ENCODE measurements at regions not wholly inside any gene's neighbourhood (a gene's known extent, or its start where the extent isn't known, plus 50 kb on each side); places are given as distances from the start of the nearest gene placed in this dataset.

GRCh38 chr4:110364911-110365520 lies 110.9 kb upstream of the ENPEP start:
- no peaks in the 10 kb centered on the region for H3K4me1 ChIP-seq (ENCODE audit: insufficient read depth, insufficient read length)
- H3K4me3 ChIP-seq (ENCODE audit: insufficient read length, low read depth) = no peak overlapping the region
- H3K9me3 ChIP-seq (ENCODE audit: insufficient read depth, low read length) = no peaks in the 10 kb centered on the region
- no peaks in the 10 kb centered on the region for H3K27me3 ChIP-seq (ENCODE audit: insufficient read depth, insufficient read length)
- H3K9ac ChIP-seq (ENCODE audit: insufficient read length, low read depth) = no peak overlapping the region
- H3K36me3 ChIP-seq (ENCODE audit: insufficient read depth, insufficient read length, low read length) = no peaks in the 10 kb centered on the region
- TF ChIP-seq SUZ12 (IDR thresholded peaks at IDR 0.05; ENCODE audit: extremely low read depth, insufficient read depth, insufficient read length) (no peak), ZNF274 (IDR thresholded peaks at IDR 0.05; ENCODE audit: low read depth, low read length) (no peak), YY1 (IDR thresholded peaks at IDR 0.05; ENCODE audit: insufficient read depth, insufficient read length) (no peak)
- DNase-seq (ENCODE audit: low read depth, low spot score) = no peak

GRCh38 chr4:110361921-110362320 lies 114.0 kb upstream of the ENPEP start:
- no peak for DNase-seq (ENCODE audit: low read depth, low spot score)
- Histone ChIP-seq H3K4me1 (ENCODE audit: insufficient read depth, insufficient read length) (no peaks in the 10 kb centered on the region), H3K27me3 (ENCODE audit: insufficient read depth, insufficient read length) (no peaks in the 10 kb centered on the region), H3K4me3 (ENCODE audit: insufficient read length, low read depth) (no peak overlapping the region), H3K36me3 (ENCODE audit: insufficient read depth, insufficient read length, low read length) (no peaks in the 10 kb centered on the region), H3K9ac (ENCODE audit: insufficient read length, low read depth) (no peak overlapping the region), H3K9me3 (ENCODE audit: insufficient read depth, low read length) (no peaks in the 10 kb centered on the region)
- TF ChIP-seq ZNF274 (IDR thresholded peaks at IDR 0.05; ENCODE audit: low read depth, low read length) (no peak), YY1 (IDR thresholded peaks at IDR 0.05; ENCODE audit: insufficient read depth, insufficient read length) (no peak), SUZ12 (IDR thresholded peaks at IDR 0.05; ENCODE audit: extremely low read depth, insufficient read depth, insufficient read length) (no peak)

DNA sequence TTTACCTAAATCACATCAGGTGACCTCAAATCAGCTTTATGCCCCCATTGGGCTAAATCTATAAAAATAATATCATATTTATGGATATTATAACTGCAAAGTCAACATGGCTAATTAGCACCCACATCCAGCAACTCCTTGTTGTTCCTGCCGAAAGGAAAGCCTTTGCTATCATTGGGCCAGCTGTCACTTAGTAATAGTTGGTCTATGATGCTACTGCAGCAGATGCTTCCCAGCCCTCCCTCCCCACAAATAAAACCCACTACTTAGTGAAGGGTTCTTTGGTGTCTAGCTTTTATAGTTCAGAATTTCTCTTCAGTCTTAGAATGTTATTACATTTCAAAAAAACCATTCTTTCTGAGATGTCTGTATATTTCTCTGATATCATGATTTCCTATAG lies 116.9 kb upstream of the ENPEP start:
- H3K9ac ChIP-seq (ENCODE audit: insufficient read length, low read depth) = no peak overlapping the region
- H3K9me3 ChIP-seq (ENCODE audit: insufficient read depth, low read length) = no peaks in the 10 kb centered on the region
- H3K4me3 ChIP-seq (ENCODE audit: insufficient read length, low read depth) = no peak overlapping the region
- no peaks in the 10 kb centered on the region for H3K27me3 ChIP-seq (ENCODE audit: insufficient read depth, insufficient read length)
- no peak for DNase-seq (ENCODE audit: low read depth, low spot score)
- H3K36me3 ChIP-seq (ENCODE audit: insufficient read depth, insufficient read length, low read length) = no peaks in the 10 kb centered on the region
- H3K4me1 ChIP-seq (ENCODE audit: insufficient read depth, insufficient read length) = no peaks in the 10 kb centered on the region
- TF ChIP-seq SUZ12 (IDR thresholded peaks at IDR 0.05; ENCODE audit: extremely low read depth, insufficient read depth, insufficient read length) (no peak), ZNF274 (IDR thresholded peaks at IDR 0.05; ENCODE audit: low read depth, low read length) (no peak), YY1 (IDR thresholded peaks at IDR 0.05; ENCODE audit: insufficient read depth, insufficient read length) (no peak)

DNA sequence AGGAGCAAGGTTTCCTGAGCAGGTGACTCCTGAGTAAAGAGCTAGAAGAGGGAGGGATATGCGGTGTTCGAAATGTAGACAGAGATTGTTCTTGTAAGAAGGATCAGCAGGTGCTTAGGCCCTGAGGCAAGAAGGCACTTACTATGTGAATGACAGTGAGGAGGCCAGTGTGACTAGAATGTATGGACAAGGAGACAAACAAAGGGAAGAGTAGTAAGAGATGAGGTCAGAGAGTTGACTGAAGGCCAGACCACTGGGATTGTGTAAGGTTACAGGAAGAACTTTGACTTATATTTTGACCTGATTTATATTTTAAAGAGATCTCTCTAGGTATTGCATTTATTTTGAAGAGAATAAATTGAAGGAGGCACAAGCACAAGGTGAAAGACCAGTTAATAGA lies 118.4 kb upstream of the ENPEP start:
- no peak for DNase-seq (ENCODE audit: low read depth, low spot score)
- H3K4me1 ChIP-seq (ENCODE audit: insufficient read depth, insufficient read length) = no peaks in the 10 kb centered on the region
- no peaks in the 10 kb centered on the region for H3K36me3 ChIP-seq (ENCODE audit: insufficient read depth, insufficient read length, low read length)
- no peak overlapping the region for H3K9ac ChIP-seq (ENCODE audit: insufficient read length, low read depth)
- no peaks in the 10 kb centered on the region for H3K9me3 ChIP-seq (ENCODE audit: insufficient read depth, low read length)
- no peak for TF ChIP-seq ZNF274 (IDR thresholded peaks at IDR 0.05; ENCODE audit: low read depth, low read length)
- TF ChIP-seq YY1 (IDR thresholded peaks at IDR 0.05; ENCODE audit: insufficient read depth, insufficient read length) = no peak
- no peak for TF ChIP-seq SUZ12 (IDR thresholded peaks at IDR 0.05; ENCODE audit: extremely low read depth, insufficient read depth, insufficient read length)
- H3K27me3 ChIP-seq (ENCODE audit: insufficient read depth, insufficient read length) = no peaks in the 10 kb centered on the region
- no peak overlapping the region for H3K4me3 ChIP-seq (ENCODE audit: insufficient read length, low read depth)

GRCh38 chr4:110354460-110354859 lies 121.5 kb upstream of the ENPEP start:
- Histone ChIP-seq H3K4me1 (ENCODE audit: insufficient read depth, insufficient read length) (no peaks in the 10 kb centered on the region), H3K4me3 (ENCODE audit: insufficient read length, low read depth) (no peak overlapping the region), H3K9ac (ENCODE audit: insufficient read length, low read depth) (no peak overlapping the region), H3K9me3 (ENCODE audit: insufficient read depth, low read length) (no peaks in the 10 kb centered on the region), H3K27me3 (ENCODE audit: insufficient read depth, insufficient read length) (no peaks in the 10 kb centered on the region), H3K36me3 (ENCODE audit: insufficient read depth, insufficient read length, low read length) (no peaks in the 10 kb centered on the region)
- DNase-seq (ENCODE audit: low read depth, low spot score) = no peak
- TF ChIP-seq SUZ12 (IDR thresholded peaks at IDR 0.05; ENCODE audit: extremely low read depth, insufficient read depth, insufficient read length) = no peak
- TF ChIP-seq ZNF274 (IDR thresholded peaks at IDR 0.05; ENCODE audit: low read depth, low read length) = no peak
- TF ChIP-seq YY1 (IDR thresholded peaks at IDR 0.05; ENCODE audit: insufficient read depth, insufficient read length) = no peak

- Histone ChIP-seq H3K4me3 (ENCODE audit: insufficient read length, low read depth) (no peak overlapping the region), H3K27me3 (ENCODE audit: insufficient read depth, insufficient read length) (no peaks in the 10 kb centered on the region), H3K4me1 (ENCODE audit: insufficient read depth, insufficient read length) (no peaks in the 10 kb centered on the region), H3K9ac (ENCODE audit: insufficient read length, low read depth) (no peak overlapping the region), H3K36me3 (ENCODE audit: insufficient read depth, insufficient read length, low read length) (no peaks in the 10 kb centered on the region), H3K9me3 (ENCODE audit: insufficient read depth, low read length) (no peaks in the 10 kb centered on the region)
- no peak for TF ChIP-seq YY1 (IDR thresholded peaks at IDR 0.05; ENCODE audit: insufficient read depth, insufficient read length)
- no peak for TF ChIP-seq ZNF274 (IDR thresholded peaks at IDR 0.05; ENCODE audit: low read depth, low read length)
- TF ChIP-seq SUZ12 (IDR thresholded peaks at IDR 0.05; ENCODE audit: extremely low read depth, insufficient read depth, insufficient read length) = no peak
- no peak for DNase-seq (ENCODE audit: low read depth, low spot score)
Measured at GRCh38 chr4:110352670-110353442, 123.1 kb upstream of the ENPEP start.

GRCh38 chr4:110348711-110349383 lies 127.1 kb upstream of the ENPEP start:
- H3K9me3 ChIP-seq (ENCODE audit: insufficient read depth, low read length) = no peaks in the 10 kb centered on the region
- no peaks in the 10 kb centered on the region for H3K4me1 ChIP-seq (ENCODE audit: insufficient read depth, insufficient read length)
- DNase-seq (ENCODE audit: low read depth, low spot score) = no peak
- H3K9ac ChIP-seq (ENCODE audit: insufficient read length, low read depth) = no peak overlapping the region
- H3K27me3 ChIP-seq (ENCODE audit: insufficient read depth, insufficient read length) = no peaks in the 10 kb centered on the region
- TF ChIP-seq YY1 (IDR thresholded peaks at IDR 0.05; ENCODE audit: insufficient read depth, insufficient read length) = no peak
- H3K36me3 ChIP-seq (ENCODE audit: insufficient read depth, insufficient read length, low read length) = no peaks in the 10 kb centered on the region
- H3K4me3 ChIP-seq (ENCODE audit: insufficient read length, low read depth) = no peak overlapping the region

Data from NT2/D1 (cell line).